ENCODE measurements at regions not wholly inside any gene's neighbourhood (a gene's known extent, or its start where the extent isn't known, plus 50 kb on each side); places are given as distances from the start of the nearest gene placed in this dataset.

GRCh38 chr4:45745741-45746140, 378.1 kb downstream of the GABRG1 start:
- Histone ChIP-seq H3K23ac (ENCODE audit: low read length) (no peak overlapping the region), H3K9ac (ENCODE audit: low read length) (no peak overlapping the region), H2AK5ac (ENCODE audit: low read length) (no peak overlapping the region), H3K36me3 (ENCODE audit: control insufficient read depth, insufficient read depth, low read length) (no peaks in the 10 kb centered on the region), H3K4me1 (ENCODE audit: control insufficient read depth, low read depth, low read length) (no peaks in the 10 kb centered on the region), H3K79me2 (ENCODE audit: control insufficient read depth, insufficient read depth, low read length) (no peaks in the 10 kb centered on the region), H3K27me3 (ENCODE audit: insufficient read depth, low read length, poor library complexity) (no peaks in the 10 kb centered on the region), H3K56ac (ENCODE audit: low read length) (no peak overlapping the region), H3K4me3 (ENCODE audit: low read length) (no peak overlapping the region), H3K18ac (ENCODE audit: low read length) (no peak overlapping the region), H3K79me1 (ENCODE audit: low read length) (no peaks in the 10 kb centered on the region), H3K27ac (ENCODE audit: low read depth, low read length) (no peak overlapping the region), H2BK15ac (replicated peaks; ENCODE audit: low read depth) (peak overlapping the region; percentile 19), H4K5ac (ENCODE audit: low read length) (no peak overlapping the region), H3K4ac (ENCODE audit: low read depth, low read length) (no peak overlapping the region), H2BK5ac (ENCODE audit: low read length) (no peak overlapping the region), H4K8ac (ENCODE audit: low read depth, low read length) (no peak overlapping the region), H3K4me2 (ENCODE audit: low read length) (no peak overlapping the region), H2BK120ac (ENCODE audit: low read depth, low read length) (no peak overlapping the region)
- no CpG with 5 or more reads among the region's 3 CpGs for WGBS (ENCODE audit: extremely low coverage, insufficient coverage, low lambda C conversion rate)
- DNase-seq: no peak

GRCh38 chr4:45741897-45742296, 382.0 kb downstream of the GABRG1 start:
- Histone ChIP-seq H3K4ac (ENCODE audit: low read depth, low read length) (no peak overlapping the region), H2BK15ac (replicated peaks; ENCODE audit: low read depth) (no peak overlapping the region), H2AK5ac (ENCODE audit: low read length) (no peak overlapping the region), H4K5ac (ENCODE audit: low read length) (no peak overlapping the region), H3K27ac (ENCODE audit: low read depth, low read length) (no peak overlapping the region), H3K23ac (ENCODE audit: low read length) (no peak overlapping the region), H3K9ac (ENCODE audit: low read length) (no peak overlapping the region), H3K18ac (ENCODE audit: low read length) (peak overlapping the region; percentile 8), H3K79me2 (ENCODE audit: control insufficient read depth, insufficient read depth, low read length) (no peaks in the 10 kb centered on the region), H3K4me2 (ENCODE audit: low read length) (no peak overlapping the region), H3K27me3 (ENCODE audit: insufficient read depth, low read length, poor library complexity) (no peaks in the 10 kb centered on the region), H2BK5ac (ENCODE audit: low read length) (no peak overlapping the region), H3K4me3 (ENCODE audit: low read length) (no peak overlapping the region), H3K56ac (ENCODE audit: low read length) (no peak overlapping the region), H4K8ac (ENCODE audit: low read depth, low read length) (no peak overlapping the region), H3K4me1 (ENCODE audit: control insufficient read depth, low read depth, low read length) (no peaks in the 10 kb centered on the region), H3K36me3 (ENCODE audit: control insufficient read depth, insufficient read depth, low read length) (no peaks in the 10 kb centered on the region), H3K79me1 (ENCODE audit: low read length) (no peaks in the 10 kb centered on the region), H2BK120ac (ENCODE audit: low read depth, low read length) (no peak overlapping the region)
- peak; percentile 80 for DNase-seq
- WGBS (ENCODE audit: extremely low coverage, insufficient coverage, low lambda C conversion rate): no CpG with 5 or more reads among the region's 1 CpG

DNA sequence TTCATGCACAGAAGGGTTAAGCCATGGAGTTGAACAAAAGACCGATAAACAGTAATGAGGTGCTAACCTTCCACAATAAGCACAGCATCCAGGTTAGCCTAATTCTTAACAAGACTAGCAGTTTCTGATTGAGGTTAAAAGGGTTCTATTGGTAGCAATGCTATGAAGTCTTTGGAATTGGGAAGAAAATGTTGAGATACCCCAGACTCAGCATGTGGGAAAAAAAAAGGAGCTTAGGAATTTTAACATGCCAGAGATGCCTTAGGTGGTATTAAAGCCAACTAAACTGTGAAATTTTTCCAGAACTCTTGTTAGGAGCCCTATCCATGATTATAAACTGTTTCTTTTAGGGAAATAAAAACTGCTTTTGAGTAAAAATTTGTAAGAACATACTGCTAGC, 391.7 kb downstream of the GABRG1 start:
- no peak overlapping the region for H3K56ac ChIP-seq (ENCODE audit: low read length)
- no peak overlapping the region for H3K9ac ChIP-seq (ENCODE audit: low read length)
- no peak overlapping the region for H4K8ac ChIP-seq (ENCODE audit: low read depth, low read length)
- H3K4me2 ChIP-seq (ENCODE audit: low read length): no peak overlapping the region
- H2BK120ac ChIP-seq (ENCODE audit: low read depth, low read length): no peak overlapping the region
- H2AK5ac ChIP-seq (ENCODE audit: low read length): no peak overlapping the region
- H2BK15ac ChIP-seq (replicated peaks; ENCODE audit: low read depth): no peak overlapping the region
- H3K27ac ChIP-seq (ENCODE audit: low read depth, low read length): no peak overlapping the region
- H3K79me1 ChIP-seq (ENCODE audit: low read length): no peaks in the 10 kb centered on the region
- no peaks in the 10 kb centered on the region for H3K79me2 ChIP-seq (ENCODE audit: control insufficient read depth, insufficient read depth, low read length)
- DNase-seq: peak; percentile 85
- H3K23ac ChIP-seq (ENCODE audit: low read length): no peak overlapping the region
- H3K27me3 ChIP-seq (ENCODE audit: insufficient read depth, low read length, poor library complexity): no peaks in the 10 kb centered on the region
- no CpG with 5 or more reads among the region's 1 CpG for WGBS (ENCODE audit: extremely low coverage, insufficient coverage, low lambda C conversion rate)
- no peak overlapping the region for H3K4ac ChIP-seq (ENCODE audit: low read depth, low read length)
- no peak overlapping the region for H4K5ac ChIP-seq (ENCODE audit: low read length)
- no peak overlapping the region for H3K4me3 ChIP-seq (ENCODE audit: low read length)
- no peaks in the 10 kb centered on the region for H3K4me1 ChIP-seq (ENCODE audit: control insufficient read depth, low read depth, low read length)
- H3K36me3 ChIP-seq (ENCODE audit: control insufficient read depth, insufficient read depth, low read length): no peaks in the 10 kb centered on the region
- H2BK5ac ChIP-seq (ENCODE audit: low read length): no peak overlapping the region
- no peak overlapping the region for H3K18ac ChIP-seq (ENCODE audit: low read length)

DNA sequence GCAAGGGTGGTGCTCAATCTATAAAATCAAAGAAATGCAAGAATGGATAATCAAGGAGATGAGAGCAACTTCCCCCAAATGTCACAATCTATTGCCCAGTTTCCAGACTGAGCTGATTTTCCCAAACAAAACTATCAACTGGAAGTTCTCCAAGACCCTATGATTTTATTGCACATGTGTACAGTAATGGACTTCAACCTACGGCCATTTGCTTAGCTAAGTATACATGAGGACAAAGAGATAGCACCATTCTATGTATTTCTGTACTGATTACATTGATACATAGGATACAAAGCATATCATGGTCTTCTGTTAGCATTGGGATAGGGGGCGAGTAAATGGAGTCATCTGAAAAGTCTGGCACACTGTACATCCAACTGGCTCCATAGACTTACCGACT, 407.8 kb downstream of the GABRG1 start:
- H2AK5ac ChIP-seq (ENCODE audit: low read length): no peak overlapping the region
- H2BK5ac ChIP-seq (ENCODE audit: low read length): no peak overlapping the region
- H3K23ac ChIP-seq (ENCODE audit: low read length): no peak overlapping the region
- no peak for DNase-seq
- H3K27ac ChIP-seq (ENCODE audit: low read depth, low read length): no peak overlapping the region
- no peaks in the 10 kb centered on the region for H3K4me1 ChIP-seq (ENCODE audit: control insufficient read depth, low read depth, low read length)
- H3K4me3 ChIP-seq (ENCODE audit: low read length): no peak overlapping the region
- WGBS (ENCODE audit: extremely low coverage, insufficient coverage, low lambda C conversion rate): no CpG with 5 or more reads among the region's 3 CpGs
- H3K79me1 ChIP-seq (ENCODE audit: low read length): no peaks in the 10 kb centered on the region
- no peak overlapping the region for H3K18ac ChIP-seq (ENCODE audit: low read length)
- no peak overlapping the region for H3K4ac ChIP-seq (ENCODE audit: low read depth, low read length)
- H3K27me3 ChIP-seq (ENCODE audit: insufficient read depth, low read length, poor library complexity): no peaks in the 10 kb centered on the region
- no peaks in the 10 kb centered on the region for H3K79me2 ChIP-seq (ENCODE audit: control insufficient read depth, insufficient read depth, low read length)
- H2BK15ac ChIP-seq (replicated peaks; ENCODE audit: low read depth): no peak overlapping the region
- no peaks in the 10 kb centered on the region for H3K36me3 ChIP-seq (ENCODE audit: control insufficient read depth, insufficient read depth, low read length)
- no peak overlapping the region for H2BK120ac ChIP-seq (ENCODE audit: low read depth, low read length)
- H4K8ac ChIP-seq (ENCODE audit: low read depth, low read length): no peak overlapping the region
- H3K9ac ChIP-seq (ENCODE audit: low read length): no peak overlapping the region
- no peak overlapping the region for H3K4me2 ChIP-seq (ENCODE audit: low read length)
- no peak overlapping the region for H4K5ac ChIP-seq (ENCODE audit: low read length)
- no peak overlapping the region for H3K56ac ChIP-seq (ENCODE audit: low read length)

- H3K23ac ChIP-seq (ENCODE audit: low read length): no peak overlapping the region
- no peak overlapping the region for H3K27ac ChIP-seq (ENCODE audit: low read depth, low read length)
- no peak for DNase-seq
- H4K8ac ChIP-seq (ENCODE audit: low read depth, low read length): no peak overlapping the region
- H2BK15ac ChIP-seq (replicated peaks; ENCODE audit: low read depth): no peak overlapping the region
- H2BK120ac ChIP-seq (ENCODE audit: low read depth, low read length): no peak overlapping the region
- no peaks in the 10 kb centered on the region for H3K79me1 ChIP-seq (ENCODE audit: low read length)
- H3K79me2 ChIP-seq (ENCODE audit: control insufficient read depth, insufficient read depth, low read length): no peaks in the 10 kb centered on the region
- WGBS (ENCODE audit: extremely low coverage, insufficient coverage, low lambda C conversion rate): no CpG with 5 or more reads among the region's 1 CpG
- H3K4me3 ChIP-seq (ENCODE audit: low read length): no peak overlapping the region
- no peak overlapping the region for H2AK5ac ChIP-seq (ENCODE audit: low read length)
- H3K56ac ChIP-seq (ENCODE audit: low read length): no peak overlapping the region
- H2BK5ac ChIP-seq (ENCODE audit: low read length): no peak overlapping the region
- H3K36me3 ChIP-seq (ENCODE audit: control insufficient read depth, insufficient read depth, low read length): no peaks in the 10 kb centered on the region
- H4K5ac ChIP-seq (ENCODE audit: low read length): no peak overlapping the region
- no peak overlapping the region for H3K9ac ChIP-seq (ENCODE audit: low read length)
- no peak overlapping the region for H3K4ac ChIP-seq (ENCODE audit: low read depth, low read length)
- H3K27me3 ChIP-seq (ENCODE audit: insufficient read depth, low read length, poor library complexity): no peaks in the 10 kb centered on the region
- no peak overlapping the region for H3K4me2 ChIP-seq (ENCODE audit: low read length)
- no peaks in the 10 kb centered on the region for H3K4me1 ChIP-seq (ENCODE audit: control insufficient read depth, low read depth, low read length)
- no peak overlapping the region for H3K18ac ChIP-seq (ENCODE audit: low read length)
Measured at GRCh38 chr4:45713996-45714395, 409.9 kb downstream of the GABRG1 start.

GRCh38 chr4:45701621-45702020, 422.2 kb downstream of the GABRG1 start:
- no peaks in the 10 kb centered on the region for H3K4me1 ChIP-seq (ENCODE audit: control insufficient read depth, low read depth, low read length)
- H3K27ac ChIP-seq (ENCODE audit: low read depth, low read length): no peak overlapping the region
- DNase-seq: no peak
- no peak overlapping the region for H4K8ac ChIP-seq (ENCODE audit: low read depth, low read length)
- H3K4ac ChIP-seq (ENCODE audit: low read depth, low read length): no peak overlapping the region
- no peak overlapping the region for H2BK5ac ChIP-seq (ENCODE audit: low read length)
- no peak overlapping the region for H2BK120ac ChIP-seq (ENCODE audit: low read depth, low read length)
- H3K4me2 ChIP-seq (ENCODE audit: low read length): no peak overlapping the region
- no peaks in the 10 kb centered on the region for H3K27me3 ChIP-seq (ENCODE audit: insufficient read depth, low read length, poor library complexity)
- H3K36me3 ChIP-seq (ENCODE audit: control insufficient read depth, insufficient read depth, low read length): no peaks in the 10 kb centered on the region
- H3K9ac ChIP-seq (ENCODE audit: low read length): no peak overlapping the region
- no peak overlapping the region for H2BK15ac ChIP-seq (replicated peaks; ENCODE audit: low read depth)
- H3K79me1 ChIP-seq (ENCODE audit: low read length): no peaks in the 10 kb centered on the region
- H2AK5ac ChIP-seq (ENCODE audit: low read length): no peak overlapping the region
- no peak overlapping the region for H4K5ac ChIP-seq (ENCODE audit: low read length)
- no peaks in the 10 kb centered on the region for H3K79me2 ChIP-seq (ENCODE audit: control insufficient read depth, insufficient read depth, low read length)
- H3K56ac ChIP-seq (ENCODE audit: low read length): no peak overlapping the region
- no peak overlapping the region for H3K18ac ChIP-seq (ENCODE audit: low read length)
- H3K23ac ChIP-seq (ENCODE audit: low read length): no peak overlapping the region
- H3K4me3 ChIP-seq (ENCODE audit: low read length): no peak overlapping the region
- no CpG with 5 or more reads among the region's 2 CpGs for WGBS (ENCODE audit: extremely low coverage, insufficient coverage, low lambda C conversion rate)

All from mesendoderm (in vitro differentiated cells).